NCI-H2107 (cell line): ENCODE measurements at regions not wholly inside any gene's neighbourhood (a gene's known extent, or its start where the extent isn't known, plus 50 kb on each side); places are given as distances from the start of the nearest gene placed in this dataset.

Experiments
- DNase-seq: peaks from one replicate; lab custom pipeline; 2025; lab: John Stamatoyannopoulos, UW

DNA sequence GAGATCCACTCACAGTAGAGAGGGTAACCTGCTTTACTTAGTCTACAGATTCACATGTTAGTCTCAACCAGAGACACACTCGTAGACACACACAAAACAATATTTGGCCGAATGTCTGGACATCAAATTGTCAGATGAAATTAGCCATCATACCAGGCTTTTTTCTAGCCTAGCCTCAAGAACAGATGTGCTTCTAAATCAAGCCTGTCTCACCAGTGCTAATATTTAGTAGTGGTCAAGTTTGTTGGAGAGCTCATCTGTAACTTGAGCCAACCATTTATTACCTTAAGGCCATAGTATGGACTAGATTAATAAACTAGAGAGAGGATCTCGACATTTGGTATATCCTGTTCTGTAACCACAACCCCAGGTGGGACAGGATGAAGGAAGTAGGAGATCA, 1118.8 kb upstream of the MAP3K7 start:
- no peak for DNase-seq

- DNase-seq: no peak
Observed at GRCh38 chr6:91704531-91704930, 1117.7 kb upstream of the MAP3K7 start.

DNA sequence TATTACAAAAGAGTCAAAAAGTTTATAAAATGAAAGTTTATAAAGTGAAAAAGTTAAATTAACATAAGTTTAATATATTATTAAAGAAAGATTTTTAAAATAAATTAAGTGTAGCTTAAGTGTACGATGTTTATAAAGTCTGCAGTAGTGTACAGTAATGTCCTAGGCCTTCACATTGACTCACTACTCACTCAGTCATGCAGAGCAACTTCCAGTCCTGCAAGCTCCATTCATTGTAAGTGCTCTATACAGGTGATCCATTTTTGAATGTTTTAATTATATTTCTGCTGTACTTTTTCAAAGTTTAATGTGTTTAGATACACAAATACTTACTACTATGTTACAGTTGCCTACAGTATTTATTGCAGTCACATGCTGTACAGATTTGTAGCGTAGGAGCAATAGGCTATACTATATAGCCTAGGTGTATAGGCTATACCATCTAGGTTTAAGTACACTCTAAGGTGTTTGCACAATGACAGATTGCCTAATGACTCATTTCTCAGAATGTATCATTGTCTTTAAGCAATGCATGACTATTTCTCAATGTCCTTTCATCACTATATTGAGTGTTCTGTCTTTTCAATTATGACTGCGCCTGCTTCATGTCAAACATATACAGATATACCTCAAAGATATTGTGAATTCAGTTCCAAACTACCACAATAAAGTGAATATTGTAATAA, 1110.3 kb upstream of the MAP3K7 start:
- no peak for DNase-seq

DNA sequence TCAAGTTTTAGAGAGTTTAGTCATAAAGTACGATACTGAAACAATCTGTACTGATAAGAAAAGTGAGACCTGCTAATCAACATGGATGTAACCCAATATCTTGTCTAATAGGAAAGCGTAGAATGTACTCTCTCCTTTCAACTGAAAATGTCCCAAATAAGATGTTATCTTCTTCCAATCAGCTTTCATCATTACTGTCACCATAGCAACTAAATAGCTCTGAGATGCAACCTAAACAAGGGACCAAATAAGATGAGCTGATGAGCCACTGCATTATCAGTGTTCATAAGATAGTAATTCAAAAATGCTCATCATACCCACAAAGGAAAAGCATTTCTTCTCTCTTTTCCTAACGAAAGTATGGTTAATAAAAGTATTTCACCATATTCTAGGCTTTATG, 1108.3 kb upstream of the MAP3K7 start:
- DNase-seq: no peak

- no peak for DNase-seq
Observed at GRCh38 chr6:91694016-91694654, 1107.3 kb upstream of the MAP3K7 start.

GRCh38 chr6:91691449-91691848, 1104.6 kb upstream of the MAP3K7 start:
- no peak for DNase-seq

DNA sequence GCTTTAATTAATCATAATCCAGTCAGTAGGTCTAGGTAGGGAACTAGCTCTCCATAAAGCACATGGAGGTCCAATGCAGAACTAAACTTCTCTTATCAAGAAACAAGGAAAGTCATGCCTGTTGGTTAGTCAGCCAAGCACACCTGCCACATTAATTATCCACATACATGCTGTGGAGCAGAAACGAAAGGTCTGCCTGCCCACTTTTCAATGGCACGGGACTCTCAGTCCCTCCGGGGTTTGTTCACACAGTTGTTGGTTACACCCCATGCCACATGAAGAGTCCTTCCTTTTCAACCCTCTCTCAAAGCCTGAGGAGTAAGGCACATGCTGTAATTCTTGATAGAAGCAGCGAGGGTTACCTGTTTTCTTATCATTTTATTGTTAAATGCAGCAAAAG, 1096.4 kb upstream of the MAP3K7 start:
- peak; percentile 46 for DNase-seq

DNA sequence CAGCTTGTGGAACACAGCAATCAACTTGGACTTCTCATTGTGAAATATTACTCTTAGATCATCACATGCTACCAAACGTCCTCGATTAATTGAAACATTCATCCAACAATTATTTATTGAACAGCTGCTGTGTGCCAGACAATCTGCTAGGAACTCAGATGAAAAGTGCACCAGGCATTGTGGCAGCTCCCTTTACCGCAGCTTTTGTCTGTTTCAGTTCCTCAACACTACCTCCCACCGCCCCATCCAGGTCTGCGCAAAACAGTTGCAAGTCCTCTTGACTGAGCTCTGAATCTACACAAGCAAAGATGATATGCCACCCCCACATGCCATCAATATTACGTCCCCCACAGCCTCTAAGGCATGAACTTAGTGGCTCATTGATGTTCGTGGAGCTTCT, 1094.4 kb upstream of the MAP3K7 start:
- no peak for DNase-seq

DNA sequence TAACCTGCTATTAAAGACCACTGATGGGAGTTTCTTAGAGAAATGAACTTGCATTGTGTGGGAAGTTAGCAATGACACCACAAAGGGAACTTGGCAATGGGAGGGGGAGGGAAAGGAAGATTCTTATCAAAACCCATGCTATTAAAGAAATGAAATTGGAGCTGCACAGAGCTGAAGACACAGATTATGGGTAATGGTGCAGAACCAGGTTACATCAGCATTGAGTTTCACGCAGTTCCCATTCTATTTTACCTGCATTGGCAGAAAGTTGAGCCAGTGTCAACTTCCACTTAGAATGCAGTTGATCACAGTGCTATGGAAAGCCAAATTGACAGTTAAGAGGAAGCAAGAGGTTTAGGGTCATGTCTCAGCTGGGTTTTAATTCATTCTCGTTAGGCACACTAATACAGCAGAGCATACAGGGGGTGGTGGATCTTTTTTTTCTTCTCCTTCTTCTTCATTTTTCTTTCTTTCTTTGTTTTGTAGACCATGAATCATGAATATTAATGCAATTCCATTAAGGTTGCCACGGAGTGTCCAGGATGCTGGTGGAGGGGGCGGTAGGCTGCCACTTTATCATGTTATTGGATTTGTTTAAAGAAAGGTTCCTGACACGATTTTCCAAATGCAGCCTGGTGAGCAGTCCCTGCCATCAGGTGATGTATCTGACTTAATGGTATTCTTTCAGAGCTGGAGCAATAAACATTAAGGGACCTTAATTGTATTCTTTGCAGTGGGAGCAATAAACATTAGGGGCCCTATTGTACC, 1092.0 kb upstream of the MAP3K7 start:
- DNase-seq: peak; percentile 50

- no peak for DNase-seq
Observed at GRCh38 chr6:91672201-91672600, 1085.3 kb upstream of the MAP3K7 start.

GRCh38 chr6:91669871-91670268, 1083.0 kb upstream of the MAP3K7 start:
- no peak for DNase-seq

DNA sequence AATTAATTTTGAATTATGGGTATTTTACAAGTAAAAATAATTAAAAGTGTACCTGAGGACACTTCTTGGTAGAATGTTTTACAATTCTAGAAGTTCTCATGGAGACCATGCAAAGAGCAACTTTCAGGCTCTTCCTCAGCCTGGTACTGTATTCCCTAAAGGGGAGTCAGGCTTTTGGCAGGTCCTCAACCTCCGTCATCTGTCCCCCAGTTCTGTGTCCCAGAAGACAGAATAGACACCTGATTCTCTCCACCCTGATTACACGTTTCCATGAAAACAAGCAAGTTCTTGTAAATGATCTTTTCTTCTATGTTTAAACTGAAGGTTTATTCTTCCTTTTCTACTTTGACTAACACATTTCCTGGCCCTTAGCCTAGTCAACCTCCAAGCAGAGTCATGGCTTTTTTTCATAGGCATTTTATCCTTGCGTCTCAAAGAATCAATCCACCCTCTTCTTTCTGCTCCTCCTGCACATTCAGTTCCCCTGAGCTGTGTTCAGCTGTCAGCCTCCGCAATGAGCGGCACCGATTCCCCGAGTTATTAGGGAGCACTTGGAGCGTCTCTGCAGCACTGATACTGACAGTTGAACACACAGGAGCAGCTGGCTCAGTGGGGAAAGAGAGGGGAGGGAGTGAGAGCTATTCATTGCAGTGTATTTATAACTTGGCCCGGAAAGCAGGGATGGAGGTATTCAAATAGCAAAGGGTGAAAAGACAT, 1082.4 kb upstream of the MAP3K7 start:
- no peak for DNase-seq

GRCh38 chr6:91667596-91667995, 1080.7 kb upstream of the MAP3K7 start:
- no peak for DNase-seq

GRCh38 chr6:91664327-91664959, 1077.6 kb upstream of the MAP3K7 start:
- DNase-seq: no peak

- no peak for DNase-seq
Observed at GRCh38 chr6:91660893-91661292, 1074.0 kb upstream of the MAP3K7 start.

GRCh38 chr6:91659891-91660290, 1073.0 kb upstream of the MAP3K7 start:
- peak; percentile 40 for DNase-seq

DNA sequence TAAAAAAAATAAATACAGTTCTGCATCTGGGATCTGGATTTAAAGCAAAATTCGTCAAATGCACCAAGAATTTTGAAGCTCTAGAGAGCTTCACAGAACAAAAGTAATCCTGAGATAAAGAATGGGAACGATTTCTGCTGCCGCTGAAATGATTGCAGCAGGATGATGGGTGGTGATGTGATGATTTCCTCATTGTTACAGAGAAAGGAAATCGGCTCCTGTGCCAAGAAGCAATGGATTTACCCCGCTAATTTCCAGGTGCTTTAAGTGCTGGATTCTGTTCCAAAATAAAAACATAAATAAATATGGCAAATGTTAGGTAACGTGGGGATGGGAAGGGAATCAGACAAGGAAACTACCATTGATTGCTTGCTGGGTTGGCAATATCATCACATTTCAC, 1067.9 kb upstream of the MAP3K7 start:
- DNase-seq: no peak

- DNase-seq: no peak
Observed at GRCh38 chr6:91654357-91654756, 1067.5 kb upstream of the MAP3K7 start.

DNA sequence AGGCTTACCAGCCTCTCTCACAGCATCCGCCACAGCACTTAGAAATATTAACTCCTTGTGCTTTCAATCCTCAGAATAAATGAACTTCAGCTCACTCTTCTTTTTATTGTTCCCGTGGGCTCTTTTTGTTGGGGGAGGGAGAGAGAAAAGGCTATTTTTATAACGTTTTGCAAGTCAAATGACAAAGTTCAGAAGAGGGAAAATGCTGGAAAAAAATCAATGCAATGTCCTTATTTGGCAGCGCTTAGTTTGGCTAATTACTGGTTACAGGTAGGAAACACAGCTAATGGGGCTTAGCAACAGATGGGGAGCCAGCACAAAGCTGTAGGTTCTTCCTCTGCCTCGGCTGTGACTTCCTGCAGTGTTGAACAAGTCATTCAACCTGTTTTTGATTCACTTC, 1067.0 kb upstream of the MAP3K7 start:
- no peak for DNase-seq

DNA sequence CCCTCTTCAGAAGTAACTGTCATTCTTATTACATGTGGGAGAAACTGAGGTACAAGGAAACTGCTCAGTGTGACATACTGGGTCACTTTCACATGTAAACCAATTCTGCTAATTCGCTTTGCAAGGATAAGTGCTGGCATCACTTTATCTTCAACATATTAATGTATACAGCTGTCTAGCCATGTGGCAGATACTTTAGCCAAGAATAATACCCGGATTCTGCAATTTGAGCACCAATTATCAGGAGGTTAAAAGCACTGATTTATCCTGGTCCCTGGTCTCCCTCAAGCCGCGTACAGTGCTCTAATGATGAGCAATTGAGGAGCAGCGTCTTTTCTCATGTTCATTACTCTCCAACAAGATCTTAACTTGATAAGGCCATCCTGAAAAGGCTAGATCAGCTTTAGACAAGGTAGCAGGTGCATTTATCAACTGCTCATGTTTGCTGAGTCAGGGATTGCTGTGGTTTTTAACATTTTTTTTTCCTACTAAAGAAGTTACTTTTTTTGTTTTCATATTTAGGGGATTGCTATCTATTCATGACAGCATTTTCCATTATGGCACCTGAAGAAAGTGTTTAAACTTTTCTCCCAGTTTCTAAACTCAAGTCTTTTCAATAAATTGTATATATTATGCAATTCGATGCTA, 1066.3 kb upstream of the MAP3K7 start:
- no peak for DNase-seq

DNA sequence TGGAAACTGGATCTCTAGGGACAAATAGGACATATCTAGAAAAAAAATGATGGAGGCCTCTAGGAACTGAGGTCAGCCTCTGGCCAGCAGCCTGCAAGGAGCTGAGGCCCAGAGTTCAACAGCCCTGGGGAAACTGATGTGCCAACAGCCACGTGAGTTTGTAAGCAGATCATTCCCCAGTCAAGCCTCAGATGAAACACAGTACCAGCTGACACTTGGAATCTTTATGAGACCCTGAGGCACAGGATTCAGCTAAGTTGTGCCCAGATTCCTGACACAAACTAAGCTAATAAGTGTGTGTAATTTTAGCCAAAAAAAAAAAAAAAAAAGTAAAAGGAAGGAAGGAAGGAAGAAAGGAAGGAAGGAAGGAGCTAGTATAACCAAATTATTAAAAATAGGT, 1059.8 kb upstream of the MAP3K7 start:
- DNase-seq: no peak

DNA sequence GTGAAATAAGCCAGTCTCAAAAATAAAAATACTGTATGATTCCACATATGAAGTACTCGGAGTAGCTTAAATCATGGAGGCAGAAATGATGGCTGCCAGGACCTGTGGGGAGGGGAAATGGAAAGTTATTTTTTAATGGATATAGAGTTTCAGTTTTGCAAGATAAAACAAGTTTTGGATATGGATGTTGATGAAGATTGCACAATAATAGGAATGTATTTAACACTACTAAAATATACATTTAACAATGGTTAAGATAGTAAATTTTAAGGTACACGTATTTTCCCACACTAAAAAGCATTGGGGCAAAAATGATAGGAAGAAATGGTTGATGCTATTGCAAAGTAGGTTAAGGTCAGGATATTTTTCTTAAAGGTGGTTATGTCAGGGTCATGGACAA, 1058.9 kb upstream of the MAP3K7 start:
- no peak for DNase-seq
